ENCODE measurements at regions not wholly inside any gene's neighbourhood (a gene's known extent, or its start where the extent isn't known, plus 50 kb on each side); places are given as distances from the start of the nearest gene placed in this dataset.
"Not testable (repeated sequence)": the region's sequence is repeated elsewhere in the genome, so short reads cannot be mapped to it uniquely, and the experiment has no call there.

DNA sequence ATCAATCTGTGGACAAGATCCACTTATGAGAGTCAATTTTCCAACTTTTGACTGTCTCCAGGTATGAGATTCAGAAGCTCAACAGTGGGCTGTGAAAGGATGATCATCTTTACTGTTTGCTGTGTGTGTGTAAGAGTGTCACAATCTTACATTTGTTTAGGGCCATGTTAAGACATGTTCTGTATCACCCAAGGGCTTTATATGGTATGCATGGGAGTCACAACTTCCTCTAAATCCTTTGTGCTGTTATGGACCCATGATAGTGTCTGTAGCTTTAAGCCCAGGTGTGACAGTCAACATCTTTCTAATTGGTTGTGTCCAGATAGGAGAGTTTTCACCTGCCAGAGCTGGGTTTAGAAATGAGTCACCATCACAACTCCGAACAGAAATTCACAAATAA is 70.2 kb downstream of the ZNF726 start:
- not testable (repeated sequence) for H3K4me3 ChIP-seq

DNA sequence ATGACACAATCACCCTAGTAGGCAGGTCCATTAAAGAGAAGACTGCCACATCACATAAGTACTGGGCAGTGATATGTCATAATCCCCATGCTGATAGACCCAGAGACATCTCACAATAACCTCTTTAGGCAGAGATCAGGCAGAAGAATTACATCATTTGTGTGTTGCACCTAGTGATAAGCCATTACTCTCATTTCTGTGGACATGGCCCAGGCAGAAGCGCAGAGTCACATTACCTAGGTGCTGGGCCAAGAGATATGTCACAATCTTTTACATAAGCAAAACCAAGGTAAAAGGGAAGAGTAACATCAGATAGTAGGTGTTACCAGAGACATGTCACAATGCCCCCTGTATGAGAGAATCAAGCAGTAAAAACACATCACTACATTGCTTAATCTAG is 71.9 kb downstream of the ZNF726 start:
- H3K4me3 ChIP-seq: no peak overlapping the region
- peak overlapping the region in 1 of 21 experiments; percentile 42 for H3K27ac ChIP-seq

More for the DNA sequence above, 70.2 kb downstream of the ZNF726 start:
- H3K27ac ChIP-seq: peak overlapping the region in 4 of 21 experiments; percentile 6 to 52 (median 34)

DNA sequence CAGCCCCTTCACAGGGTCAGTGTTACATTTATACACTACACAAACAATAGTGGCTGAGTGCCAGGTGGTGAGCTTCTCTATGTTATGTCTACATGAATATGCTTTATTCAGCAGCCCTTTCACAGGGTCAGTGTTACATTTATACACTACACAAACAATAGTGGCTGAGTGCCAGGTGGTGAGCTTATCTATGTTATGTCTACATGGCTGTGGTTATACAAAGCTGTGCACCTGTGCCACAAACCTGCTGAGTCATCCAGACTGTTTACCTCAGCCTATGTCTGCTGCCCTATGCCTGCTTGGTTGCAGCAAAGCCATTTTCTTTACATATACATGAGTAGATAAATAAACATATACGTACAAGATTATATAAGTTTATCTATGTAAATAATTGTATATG is 76.5 kb downstream of the ZNF726 start:
- H3K27ac ChIP-seq: no peak overlapping the region
- no peak overlapping the region for H3K4me3 ChIP-seq

DNA sequence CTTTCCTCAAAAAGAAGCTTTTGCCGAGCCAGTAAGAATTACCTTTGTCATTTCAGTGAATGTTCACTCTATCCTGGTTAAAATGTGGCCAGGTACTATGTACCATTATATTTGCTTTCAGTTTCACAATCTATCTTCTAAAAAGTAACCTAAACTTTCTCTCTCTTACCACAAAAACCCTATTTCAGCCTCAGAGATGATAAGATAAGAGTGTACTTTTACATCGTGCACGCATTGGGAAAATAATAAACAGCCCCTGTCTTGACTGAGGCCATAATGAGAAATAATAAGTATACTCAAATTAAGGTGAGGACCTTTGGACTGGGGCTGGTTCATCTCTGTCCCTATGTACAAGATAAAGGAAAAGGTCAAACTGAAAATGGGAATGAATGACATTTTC is 77.7 kb downstream of the ZNF726 start:
- H3K4me3 ChIP-seq: no peak overlapping the region
- peak overlapping the region in 1 of 21 experiments; percentile 12 for H3K27ac ChIP-seq

GRCh38 chr19:23993440-23993839 is 78.8 kb downstream of the ZNF726 start:
- Histone ChIP-seq H3K4me3 (no peak overlapping the region), H3K27ac (no peak overlapping the region)

- no peak overlapping the region for H3K4me3 ChIP-seq
- H3K27ac ChIP-seq: no peak overlapping the region
Measured at GRCh38 chr19:23996549-23996948, 81.9 kb downstream of the ZNF726 start.

DNA sequence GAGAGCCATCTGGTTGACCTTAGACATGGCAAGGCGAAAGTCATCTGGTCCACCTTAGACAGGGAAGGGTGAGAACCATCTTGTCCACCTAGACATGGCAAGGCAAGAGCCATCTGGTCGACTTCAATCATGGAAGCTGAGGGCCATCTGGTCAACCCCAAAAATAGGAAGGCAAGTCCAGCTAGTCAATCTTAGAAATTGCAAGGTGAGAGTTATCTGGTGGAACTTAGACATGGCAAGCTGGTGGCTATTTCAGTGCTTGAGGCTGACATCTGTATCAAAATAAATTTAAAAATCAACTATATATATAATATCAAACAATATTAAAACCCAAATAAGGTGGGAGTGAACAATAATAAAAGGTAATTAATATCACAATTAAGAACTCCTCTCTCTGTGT is 83.9 kb downstream of the ZNF726 start:
- Histone ChIP-seq H3K4me3 (no peak overlapping the region), H3K27ac (no peak overlapping the region)

DNA sequence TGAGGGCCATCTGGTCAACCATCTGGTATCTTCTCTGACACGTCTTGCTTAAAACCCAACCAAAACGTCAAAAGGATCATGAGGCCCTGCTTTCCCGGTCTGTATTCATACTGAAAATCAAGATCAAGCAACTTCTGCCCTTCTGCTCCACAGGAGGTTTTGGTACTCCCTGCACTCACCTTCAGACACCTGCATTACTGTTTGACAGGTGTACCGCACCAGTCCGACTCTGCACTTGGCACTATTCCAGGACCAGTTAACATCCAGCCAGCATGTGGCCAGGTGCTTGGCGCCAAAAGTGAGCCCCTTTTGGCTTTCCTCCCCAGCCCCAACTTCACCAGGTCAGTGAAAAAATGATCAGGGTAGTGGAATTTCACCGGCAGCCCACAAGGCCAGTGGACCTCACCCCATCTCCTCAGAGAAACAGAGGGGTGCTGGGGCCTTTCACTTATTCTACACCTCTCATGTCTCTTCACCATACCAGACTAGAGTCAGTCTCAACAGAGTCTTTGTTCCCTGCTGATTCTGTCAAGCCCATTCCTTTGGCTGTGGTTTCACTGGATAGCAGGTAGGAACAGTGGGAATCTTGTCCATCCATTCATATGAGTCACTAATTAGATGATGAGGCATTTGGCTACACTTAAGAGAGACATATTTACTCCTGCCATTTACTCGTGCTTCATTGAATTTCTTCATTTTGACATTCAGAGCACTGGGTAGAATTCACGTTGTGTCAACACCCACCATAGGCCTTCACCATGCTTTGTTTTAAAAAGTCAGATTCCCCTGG is 85.3 kb downstream of the ZNF726 start:
- H3K27ac ChIP-seq: peak overlapping the region in 7 of 21 experiments; percentile 4 to 70 (median 29)

GRCh38 chr19:24000656-24001055 is 86.0 kb downstream of the ZNF726 start:
- H3K4me3 ChIP-seq: no peak overlapping the region
- H3K27ac ChIP-seq: peak overlapping the region in 8 of 21 experiments; percentile 4 to 70 (median 36)

More for the DNA sequence above, 85.3 kb downstream of the ZNF726 start:
- no peak overlapping the region for H3K4me3 ChIP-seq

DNA sequence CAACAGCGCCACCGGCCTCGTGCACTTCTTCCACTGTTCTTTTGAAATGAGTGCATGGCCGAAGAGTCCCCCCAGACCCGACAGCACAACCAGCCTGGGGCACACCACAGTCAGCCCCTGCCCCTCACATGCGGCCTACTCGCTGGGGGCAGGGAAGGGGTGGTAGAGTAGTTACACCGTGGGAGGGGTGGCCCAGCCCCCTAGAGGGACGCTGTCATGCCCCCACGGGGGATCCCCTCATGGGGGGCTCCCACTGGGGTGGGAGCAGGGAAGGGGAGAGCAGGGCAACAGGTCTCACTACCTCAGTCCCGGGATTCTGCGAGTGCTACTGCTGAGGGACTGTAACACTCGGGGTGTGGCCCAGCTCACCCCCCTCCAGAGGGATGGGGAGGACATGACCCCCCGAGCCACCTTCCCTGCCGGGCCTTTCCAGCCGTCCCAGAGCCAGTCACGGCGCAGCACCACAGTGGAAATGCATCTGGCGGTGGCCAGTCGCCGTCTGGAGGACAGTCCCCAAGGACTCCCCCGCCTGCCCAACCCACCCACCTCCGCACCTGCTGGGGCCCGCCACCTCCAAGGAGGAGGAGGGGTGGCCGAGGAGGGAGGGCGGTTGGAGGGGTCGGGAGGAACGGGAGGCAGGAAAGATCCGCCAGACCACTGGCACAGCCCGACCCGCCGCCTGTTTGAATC is 84.6 kb upstream of the ZNF254 start:
- Histone ChIP-seq H3K4me3 (no peak overlapping the region), H3K27ac (no peak overlapping the region)

GRCh38 chr19:24003537-24003936 is 83.5 kb upstream of the ZNF254 start:
- Histone ChIP-seq H3K4me3 (no peak overlapping the region), H3K27ac (peak overlapping the region in 1 of 21 experiments; percentile 35)

DNA sequence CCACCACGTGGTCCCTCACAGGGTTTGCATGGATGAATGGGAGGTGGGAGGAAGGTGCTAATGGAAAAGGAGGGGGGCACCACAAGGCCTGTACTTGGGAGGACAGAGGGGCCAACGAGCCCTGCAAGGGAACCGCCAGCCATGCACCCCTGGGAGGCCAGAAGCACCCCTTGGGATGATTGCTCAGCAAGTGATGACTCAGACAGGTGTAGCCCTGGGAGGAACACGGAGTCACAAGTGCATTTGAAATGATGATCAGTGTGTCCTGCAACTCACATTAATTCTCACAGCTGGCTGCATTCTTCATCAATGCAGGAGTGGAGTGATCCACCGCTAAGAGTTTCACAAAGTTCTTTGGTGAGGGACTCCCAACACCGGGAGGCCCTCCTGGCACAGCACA is 82.8 kb upstream of the ZNF254 start:
- peak overlapping the region in 1 of 21 experiments; percentile 35 for H3K27ac ChIP-seq
- no peak overlapping the region for H3K4me3 ChIP-seq

- Histone ChIP-seq H3K27ac (no peak overlapping the region), H3K4me3 (no peak overlapping the region)
Measured at GRCh38 chr19:24029941-24030636, 56.9 kb upstream of the ZNF254 start.

GRCh38 chr19:24032651-24033050 is 54.3 kb upstream of the ZNF254 start:
- Histone ChIP-seq H3K4me3 (peak overlapping the region; percentile 61 to 95 (median 86)), H3K27ac (peak overlapping the region in 18 of 21 experiments; percentile 9 to 98 (median 93))

DNA sequence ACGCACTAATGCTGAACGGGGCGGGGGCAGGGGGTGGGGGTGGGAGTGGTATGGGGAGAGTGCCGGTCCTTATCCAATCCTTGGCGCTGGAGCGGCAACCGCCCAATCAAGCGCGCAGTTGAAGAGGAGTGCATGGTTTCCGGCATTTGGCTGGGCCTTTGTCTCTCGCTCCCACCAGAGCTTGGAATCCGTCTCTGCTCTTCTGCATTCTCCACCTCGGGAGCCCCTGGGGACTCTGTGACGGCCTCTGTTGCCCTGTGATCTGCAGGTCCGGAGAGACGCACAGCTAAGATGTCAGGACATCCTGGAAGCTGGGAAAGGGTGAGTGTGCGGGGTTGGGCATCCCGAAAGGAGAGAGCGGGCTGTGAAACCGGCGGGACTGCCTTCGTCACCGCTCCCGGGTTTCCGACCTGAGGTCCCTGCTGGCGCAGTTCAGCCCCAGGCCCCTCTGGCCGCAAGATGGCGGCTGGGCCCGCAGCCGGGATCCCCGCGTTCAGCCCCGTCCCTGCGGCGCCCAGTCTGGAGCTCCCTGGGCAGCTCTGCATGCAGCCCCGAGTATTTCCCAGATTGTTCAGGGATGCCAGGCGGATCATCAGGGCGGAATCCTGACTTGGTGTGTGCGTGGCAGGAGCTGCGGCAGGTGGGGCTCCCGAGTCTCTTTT is 53.6 kb upstream of the ZNF254 start:
- Histone ChIP-seq H3K27ac (peak overlapping the region; percentile 81 to 98 (median 92)), H3K4me3 (peak overlapping the region; percentile 61 to 95 (median 86))

DNA sequence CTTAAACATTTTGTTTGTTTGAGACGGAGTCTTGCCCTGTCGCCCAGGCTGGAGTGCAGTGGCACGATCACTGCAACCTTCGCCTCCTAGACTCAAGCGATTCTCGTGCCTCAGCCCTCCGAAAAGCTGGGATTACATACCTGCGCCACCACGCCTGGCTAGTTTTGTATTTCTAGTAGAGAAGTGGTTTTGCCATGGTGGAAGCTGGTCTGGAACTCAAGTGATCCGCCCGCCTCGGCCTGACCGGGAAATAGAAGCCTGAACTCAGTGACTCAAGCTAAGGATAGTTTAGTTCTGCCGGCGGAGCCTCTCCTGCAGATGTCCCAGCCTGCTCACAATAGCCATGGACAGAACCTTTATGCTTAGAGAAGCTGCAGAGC is 53.0 kb upstream of the ZNF254 start:
- Histone ChIP-seq H3K27ac (peak overlapping the region; percentile 81 to 98 (median 92)), H3K4me3 (peak overlapping the region; percentile 61 to 95 (median 86))

DNA sequence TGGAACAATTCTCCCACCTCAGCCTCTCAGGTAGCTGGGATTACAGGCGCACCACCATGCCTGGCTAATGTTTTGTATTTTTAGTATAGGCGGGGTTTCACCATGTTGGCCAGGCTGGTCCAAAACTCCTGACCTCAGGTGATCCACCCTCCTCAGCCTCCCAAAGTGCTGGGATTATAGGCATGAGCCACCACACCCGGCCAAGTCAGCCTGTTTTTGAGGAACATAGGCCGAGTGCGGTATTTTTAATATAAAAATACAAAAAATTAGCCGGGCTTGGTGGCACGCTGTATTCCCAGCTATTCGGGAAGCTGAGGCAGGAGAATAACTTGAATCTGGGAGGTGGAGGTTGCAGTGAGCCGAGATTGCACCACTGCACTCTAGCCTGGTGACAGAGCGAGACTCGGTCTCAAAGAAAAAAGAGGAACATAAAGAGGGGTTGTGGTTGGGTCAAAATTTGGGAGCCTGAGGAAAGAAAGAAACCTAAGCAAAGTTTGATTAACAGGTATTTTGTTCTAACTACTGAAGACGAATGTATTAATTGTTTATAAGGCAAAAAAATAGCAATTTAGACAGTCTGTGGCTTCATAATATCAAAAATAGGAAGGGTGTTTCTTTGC is 51.6 kb upstream of the ZNF254 start:
- peak overlapping the region in 5 of 7 experiments; percentile 61 to 95 (median 89) for H3K4me3 ChIP-seq

More for the DNA sequence above, 51.6 kb upstream of the ZNF254 start:
- peak overlapping the region in 14 of 21 experiments; percentile 18 to 98 (median 93) for H3K27ac ChIP-seq
